WTC11 (cell line): ENCODE measurements at regions not wholly inside any gene's neighbourhood (a gene's known extent, or its start where the extent isn't known, plus 50 kb on each side); places are given as distances from the start of the nearest gene placed in this dataset.

Source experiments
- TF ChIP-seq, protein P1 (sequence below): fragments of 250-450 bp; sonication (Bioruptor Pico); IDR thresholded peaks from 2 replicates; pipeline ENCODE4 v2.1.2; 2022; ENCODE audit warnings: mild to moderate bottlenecking, moderate library complexity
- TF ChIP-seq, protein P2 (sequence below): fragments of 200-600 bp; IDR thresholded peaks from 2 replicates; pipeline ENCODE4 v1.8.0; 2022; ENCODE audit warnings: antibody characterized with exemption

DNA sequence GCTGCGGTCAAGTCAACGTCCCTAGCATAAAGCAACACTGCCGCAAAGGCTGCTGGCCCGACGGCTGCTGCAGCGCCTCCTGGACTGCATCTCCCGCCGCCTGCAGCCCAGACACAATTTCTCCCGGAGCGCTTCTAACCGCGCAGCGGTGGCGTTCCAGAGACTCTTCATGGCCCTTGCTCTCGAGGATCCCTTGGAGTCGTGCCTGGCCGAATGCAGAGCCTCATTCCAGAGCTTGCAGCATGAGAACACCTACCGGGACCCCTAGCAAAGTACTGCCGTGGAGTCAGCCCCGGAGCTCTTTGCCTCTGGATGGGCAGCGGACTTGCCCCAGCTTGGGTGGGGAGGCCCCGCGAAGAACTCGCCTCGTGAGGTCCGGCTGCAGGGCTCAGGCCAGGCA is 79.7 kb upstream of the ZNF32 start:
- TF ChIP-seq, protein P1, sequence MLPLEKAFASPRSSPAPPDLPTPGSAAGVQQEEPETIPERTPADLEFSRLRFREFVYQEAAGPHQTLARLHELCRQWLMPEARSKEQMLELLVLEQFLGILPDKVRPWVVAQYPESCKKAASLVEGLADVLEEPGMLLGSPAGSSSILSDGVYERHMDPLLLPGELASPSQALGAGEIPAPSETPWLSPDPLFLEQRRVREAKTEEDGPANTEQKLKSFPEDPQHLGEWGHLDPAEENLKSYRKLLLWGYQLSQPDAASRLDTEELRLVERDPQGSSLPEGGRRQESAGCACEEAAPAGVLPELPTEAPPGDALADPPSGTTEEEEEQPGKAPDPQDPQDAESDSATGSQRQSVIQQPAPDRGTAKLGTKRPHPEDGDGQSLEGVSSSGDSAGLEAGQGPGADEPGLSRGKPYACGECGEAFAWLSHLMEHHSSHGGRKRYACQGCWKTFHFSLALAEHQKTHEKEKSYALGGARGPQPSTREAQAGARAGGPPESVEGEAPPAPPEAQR (CRISPR knock-in tag) = no peak
- TF ChIP-seq, protein P2, sequence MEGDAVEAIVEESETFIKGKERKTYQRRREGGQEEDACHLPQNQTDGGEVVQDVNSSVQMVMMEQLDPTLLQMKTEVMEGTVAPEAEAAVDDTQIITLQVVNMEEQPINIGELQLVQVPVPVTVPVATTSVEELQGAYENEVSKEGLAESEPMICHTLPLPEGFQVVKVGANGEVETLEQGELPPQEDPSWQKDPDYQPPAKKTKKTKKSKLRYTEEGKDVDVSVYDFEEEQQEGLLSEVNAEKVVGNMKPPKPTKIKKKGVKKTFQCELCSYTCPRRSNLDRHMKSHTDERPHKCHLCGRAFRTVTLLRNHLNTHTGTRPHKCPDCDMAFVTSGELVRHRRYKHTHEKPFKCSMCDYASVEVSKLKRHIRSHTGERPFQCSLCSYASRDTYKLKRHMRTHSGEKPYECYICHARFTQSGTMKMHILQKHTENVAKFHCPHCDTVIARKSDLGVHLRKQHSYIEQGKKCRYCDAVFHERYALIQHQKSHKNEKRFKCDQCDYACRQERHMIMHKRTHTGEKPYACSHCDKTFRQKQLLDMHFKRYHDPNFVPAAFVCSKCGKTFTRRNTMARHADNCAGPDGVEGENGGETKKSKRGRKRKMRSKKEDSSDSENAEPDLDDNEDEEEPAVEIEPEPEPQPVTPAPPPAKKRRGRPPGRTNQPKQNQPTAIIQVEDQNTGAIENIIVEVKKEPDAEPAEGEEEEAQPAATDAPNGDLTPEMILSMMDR = no peak
